OCI-LY7 (cell line): ENCODE measurements at regions not wholly inside any gene's neighbourhood (a gene's known extent, or its start where the extent isn't known, plus 50 kb on each side); places are given as distances from the start of the nearest gene placed in this dataset.

Experiments
- EZH2phosphoT487 ChIP-seq: fragments of 200-600 bp; sonication (generic); IDR thresholded peaks from 2 replicates; pipeline ENCODE4 v1.6.1; 2018; ENCODE audit warnings: low read depth, borderline replicate concordance, mild to moderate bottlenecking, mixed run types, antibody characterized with exemption, low read length, moderate library complexity, mixed read lengths
- TF ChIP-seq, protein P1 (sequence below): fragments of 200-600 bp; sonication (generic); conservative IDR thresholded peaks from 2 replicates; pipeline ENCODE4 v1.5.1; 2014; ENCODE audit warnings: mild to moderate bottlenecking, antibody characterized with exemption, low read length, moderate library complexity, mixed read lengths

DNA sequence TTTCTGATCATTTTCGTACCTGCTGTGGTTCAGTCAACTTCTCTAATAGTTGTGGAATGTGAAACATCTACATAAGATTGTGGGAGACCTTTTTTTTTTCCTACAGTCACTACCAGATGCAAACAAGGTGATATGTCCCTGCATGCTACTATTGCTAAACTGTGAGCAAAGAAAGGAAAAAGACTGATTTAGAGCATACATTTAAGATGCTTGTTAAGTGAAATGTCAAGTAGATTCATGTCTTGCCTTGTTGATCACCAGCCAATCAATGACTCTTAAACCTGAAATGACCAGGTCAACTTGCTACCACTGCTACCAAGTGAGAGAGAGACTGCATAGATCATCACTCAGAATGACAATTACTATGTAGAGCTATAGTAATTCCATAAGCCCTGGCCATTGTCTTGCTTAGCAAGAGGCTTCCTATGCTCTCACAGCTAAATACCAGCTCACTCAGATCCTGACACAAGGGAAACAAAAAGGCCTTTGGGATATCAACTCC is 84.3 kb upstream of the SKAP2 start:
- TF ChIP-seq, protein P1, sequence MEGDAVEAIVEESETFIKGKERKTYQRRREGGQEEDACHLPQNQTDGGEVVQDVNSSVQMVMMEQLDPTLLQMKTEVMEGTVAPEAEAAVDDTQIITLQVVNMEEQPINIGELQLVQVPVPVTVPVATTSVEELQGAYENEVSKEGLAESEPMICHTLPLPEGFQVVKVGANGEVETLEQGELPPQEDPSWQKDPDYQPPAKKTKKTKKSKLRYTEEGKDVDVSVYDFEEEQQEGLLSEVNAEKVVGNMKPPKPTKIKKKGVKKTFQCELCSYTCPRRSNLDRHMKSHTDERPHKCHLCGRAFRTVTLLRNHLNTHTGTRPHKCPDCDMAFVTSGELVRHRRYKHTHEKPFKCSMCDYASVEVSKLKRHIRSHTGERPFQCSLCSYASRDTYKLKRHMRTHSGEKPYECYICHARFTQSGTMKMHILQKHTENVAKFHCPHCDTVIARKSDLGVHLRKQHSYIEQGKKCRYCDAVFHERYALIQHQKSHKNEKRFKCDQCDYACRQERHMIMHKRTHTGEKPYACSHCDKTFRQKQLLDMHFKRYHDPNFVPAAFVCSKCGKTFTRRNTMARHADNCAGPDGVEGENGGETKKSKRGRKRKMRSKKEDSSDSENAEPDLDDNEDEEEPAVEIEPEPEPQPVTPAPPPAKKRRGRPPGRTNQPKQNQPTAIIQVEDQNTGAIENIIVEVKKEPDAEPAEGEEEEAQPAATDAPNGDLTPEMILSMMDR: no peak
- TF ChIP-seq EZH2phosphoT487: no peak
